ENCODE measurements at regions not wholly inside any gene's neighbourhood (a gene's known extent, or its start where the extent isn't known, plus 50 kb on each side); places are given as distances from the start of the nearest gene placed in this dataset.

DNA sequence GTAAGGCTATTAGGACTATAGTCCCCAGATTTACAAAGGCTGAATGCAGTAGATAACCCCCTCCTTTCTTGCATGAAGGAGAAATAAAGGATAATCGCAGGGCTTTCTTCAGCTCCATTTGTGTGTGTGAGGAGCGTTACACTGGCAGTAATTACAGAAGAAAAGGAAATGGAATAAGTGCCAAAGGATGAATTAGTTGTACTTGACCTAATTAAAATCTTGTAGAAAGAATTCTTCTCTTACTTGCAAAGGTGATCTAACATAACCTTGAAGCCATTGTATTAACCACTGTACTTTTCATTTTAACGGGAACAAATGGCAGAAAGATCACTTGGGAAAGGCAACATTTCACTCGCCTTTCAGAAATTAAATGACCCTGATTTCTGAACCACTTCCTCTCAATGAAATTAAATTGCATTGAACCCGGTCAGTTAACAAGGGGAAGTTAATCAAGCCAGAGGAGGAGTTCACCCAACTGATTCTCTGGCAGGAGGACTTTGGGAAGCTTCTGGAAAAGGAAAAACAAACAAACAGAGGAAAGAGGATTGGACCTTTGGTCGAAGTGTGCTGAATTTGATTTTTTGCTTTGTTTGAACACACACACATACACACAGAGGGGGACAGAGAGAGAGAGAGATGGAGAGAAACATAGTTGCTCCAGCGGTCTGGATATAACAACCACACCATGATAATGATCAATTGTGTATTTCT lies 90.6 kb downstream of the GP2 start:
- Mint-ChIP-seq H3K4me3 (ENCODE audit: unreplicated experiment) (no peak overlapping the region), H3K4me1 (ENCODE audit: low read depth, unreplicated experiment) (peaks cover 10% of the 10 kb centered on the region), H3K36me3 (ENCODE audit: unreplicated experiment) (peaks cover 6% of the 10 kb centered on the region), H3K9me3 (ENCODE audit: unreplicated experiment) (peaks cover 2% of the 10 kb centered on the region), H3K27ac (ENCODE audit: unreplicated experiment) (no peak overlapping the region), H3K27me3 (ENCODE audit: unreplicated experiment) (peaks cover 3% of the 10 kb centered on the region)
- no peak for DNase-seq
- TF ChIP-seq, protein P1, sequence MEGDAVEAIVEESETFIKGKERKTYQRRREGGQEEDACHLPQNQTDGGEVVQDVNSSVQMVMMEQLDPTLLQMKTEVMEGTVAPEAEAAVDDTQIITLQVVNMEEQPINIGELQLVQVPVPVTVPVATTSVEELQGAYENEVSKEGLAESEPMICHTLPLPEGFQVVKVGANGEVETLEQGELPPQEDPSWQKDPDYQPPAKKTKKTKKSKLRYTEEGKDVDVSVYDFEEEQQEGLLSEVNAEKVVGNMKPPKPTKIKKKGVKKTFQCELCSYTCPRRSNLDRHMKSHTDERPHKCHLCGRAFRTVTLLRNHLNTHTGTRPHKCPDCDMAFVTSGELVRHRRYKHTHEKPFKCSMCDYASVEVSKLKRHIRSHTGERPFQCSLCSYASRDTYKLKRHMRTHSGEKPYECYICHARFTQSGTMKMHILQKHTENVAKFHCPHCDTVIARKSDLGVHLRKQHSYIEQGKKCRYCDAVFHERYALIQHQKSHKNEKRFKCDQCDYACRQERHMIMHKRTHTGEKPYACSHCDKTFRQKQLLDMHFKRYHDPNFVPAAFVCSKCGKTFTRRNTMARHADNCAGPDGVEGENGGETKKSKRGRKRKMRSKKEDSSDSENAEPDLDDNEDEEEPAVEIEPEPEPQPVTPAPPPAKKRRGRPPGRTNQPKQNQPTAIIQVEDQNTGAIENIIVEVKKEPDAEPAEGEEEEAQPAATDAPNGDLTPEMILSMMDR (IDR thresholded peaks at IDR 0.05; ENCODE audit: partially characterized antibody, unreplicated experiment) = no peak

DNA sequence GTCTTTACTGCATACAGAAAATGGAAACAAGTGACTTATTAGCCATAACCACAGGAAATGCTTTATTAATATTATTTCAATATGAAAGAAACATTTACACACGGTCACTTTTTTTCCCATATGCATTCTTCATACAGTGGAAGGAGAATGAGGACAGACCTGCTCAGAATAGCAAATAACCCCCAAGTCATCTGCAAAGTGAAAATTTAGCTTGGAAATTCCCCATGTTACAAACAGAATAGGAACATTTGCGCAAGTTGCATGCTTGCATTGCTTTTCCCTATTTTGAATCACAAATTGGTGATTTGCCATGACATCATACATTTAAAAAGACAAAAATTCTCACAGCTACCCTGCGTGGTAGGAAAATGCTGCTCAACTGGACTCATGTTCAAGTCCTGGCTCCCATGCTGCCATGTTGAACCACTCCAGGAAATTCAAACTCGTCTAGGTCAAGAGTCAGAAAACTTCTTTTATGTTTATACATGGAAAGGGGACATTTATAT lies 102.0 kb downstream of the GP2 start:
- Mint-ChIP-seq H3K9me3 (ENCODE audit: unreplicated experiment) (peaks cover 6% of the 10 kb centered on the region), H3K36me3 (ENCODE audit: unreplicated experiment) (peaks cover 8% of the 10 kb centered on the region), H3K27me3 (ENCODE audit: unreplicated experiment) (peaks cover 4% of the 10 kb centered on the region), H3K4me3 (ENCODE audit: unreplicated experiment) (no peak overlapping the region), H3K4me1 (ENCODE audit: low read depth, unreplicated experiment) (peaks cover 10% of the 10 kb centered on the region), H3K27ac (ENCODE audit: unreplicated experiment) (no peak overlapping the region)
- DNase-seq = no peak
- TF ChIP-seq, protein P1 (IDR thresholded peaks at IDR 0.05; ENCODE audit: partially characterized antibody, unreplicated experiment) = no peak

DNA sequence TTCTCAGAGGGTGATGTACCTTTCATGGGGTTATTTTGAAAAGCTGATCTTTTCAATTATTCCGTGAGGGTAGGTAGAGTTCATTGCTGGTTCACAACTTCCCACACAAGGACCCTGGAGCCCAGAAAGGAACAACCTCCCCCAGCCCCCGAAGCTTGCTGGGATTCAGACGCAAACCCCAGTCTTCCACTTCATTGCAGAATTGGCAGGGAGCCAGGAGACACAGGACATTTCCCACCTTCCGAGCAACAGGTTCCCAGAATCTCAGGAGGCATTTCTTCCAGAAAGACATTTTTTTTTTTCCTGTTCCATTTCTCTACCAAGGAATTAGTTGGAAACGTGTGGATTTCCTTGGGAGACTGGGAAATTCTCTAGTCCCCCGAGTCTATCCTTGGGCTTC lies 106.1 kb downstream of the GP2 start:
- Mint-ChIP-seq H3K27ac (ENCODE audit: unreplicated experiment) (no peak overlapping the region), H3K4me1 (ENCODE audit: low read depth, unreplicated experiment) (peaks cover 10% of the 10 kb centered on the region), H3K9me3 (ENCODE audit: unreplicated experiment) (peaks cover 7% of the 10 kb centered on the region), H3K4me3 (ENCODE audit: unreplicated experiment) (no peak overlapping the region), H3K36me3 (ENCODE audit: unreplicated experiment) (peaks cover 2% of the 10 kb centered on the region), H3K27me3 (ENCODE audit: unreplicated experiment) (peaks cover 2% of the 10 kb centered on the region)
- DNase-seq = no peak
- TF ChIP-seq, protein P1 (IDR thresholded peaks at IDR 0.05; ENCODE audit: partially characterized antibody, unreplicated experiment) = no peak

DNA sequence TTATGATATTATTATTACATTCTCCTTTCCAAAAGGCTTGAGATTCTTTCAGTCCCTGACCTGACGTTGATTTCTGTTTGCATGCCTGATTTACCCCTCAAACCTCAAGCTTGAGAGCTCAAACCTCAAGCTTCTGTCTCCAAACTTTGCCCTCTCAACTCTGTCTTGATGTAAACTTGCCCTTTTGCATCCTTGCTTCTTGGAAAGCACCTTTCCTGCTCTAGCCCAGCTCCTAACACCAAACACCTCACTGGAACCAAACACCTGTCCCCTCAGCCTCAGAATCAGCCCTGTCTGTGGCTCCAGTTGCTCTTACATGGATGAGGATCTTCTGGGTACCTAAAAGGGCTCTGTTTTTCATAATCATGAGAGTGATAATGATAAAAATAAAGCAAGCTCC lies 109.2 kb downstream of the GP2 start:
- peaks cover 1% of the 10 kb centered on the region for H3K36me3 Mint-ChIP-seq (ENCODE audit: unreplicated experiment)

More for the DNA sequence above, 109.2 kb downstream of the GP2 start:
- Mint-ChIP-seq H3K27ac (ENCODE audit: unreplicated experiment) (no peak overlapping the region), H3K4me1 (ENCODE audit: low read depth, unreplicated experiment) (peaks cover 23% of the 10 kb centered on the region), H3K27me3 (ENCODE audit: unreplicated experiment) (peaks cover 8% of the 10 kb centered on the region), H3K4me3 (ENCODE audit: unreplicated experiment) (no peak overlapping the region), H3K9me3 (ENCODE audit: unreplicated experiment) (peaks cover 8% of the 10 kb centered on the region)
- DNase-seq = no peak
- TF ChIP-seq, protein P1 (IDR thresholded peaks at IDR 0.05; ENCODE audit: partially characterized antibody, unreplicated experiment) = no peak
